GM10266 (cell line): ENCODE measurements at regions not wholly inside any gene's neighbourhood (a gene's known extent, or its start where the extent isn't known, plus 50 kb on each side); places are given as distances from the start of the nearest gene placed in this dataset.

Experiments used
- DNase-seq: peaks from one replicate; pipeline ENCODE4 v3.0.0; 2012; ENCODE audit errors: extremely low spot score
- TF ChIP-seq, protein P1 (sequence below): IDR thresholded peaks from 2 replicates; pipeline ENCODE4 v1.5.1; 2012; ENCODE audit warnings: mild to moderate bottlenecking, low read depth; ENCODE audit not compliant: control insufficient read depth, insufficient read depth; ENCODE audit errors: missing control alignments

DNA sequence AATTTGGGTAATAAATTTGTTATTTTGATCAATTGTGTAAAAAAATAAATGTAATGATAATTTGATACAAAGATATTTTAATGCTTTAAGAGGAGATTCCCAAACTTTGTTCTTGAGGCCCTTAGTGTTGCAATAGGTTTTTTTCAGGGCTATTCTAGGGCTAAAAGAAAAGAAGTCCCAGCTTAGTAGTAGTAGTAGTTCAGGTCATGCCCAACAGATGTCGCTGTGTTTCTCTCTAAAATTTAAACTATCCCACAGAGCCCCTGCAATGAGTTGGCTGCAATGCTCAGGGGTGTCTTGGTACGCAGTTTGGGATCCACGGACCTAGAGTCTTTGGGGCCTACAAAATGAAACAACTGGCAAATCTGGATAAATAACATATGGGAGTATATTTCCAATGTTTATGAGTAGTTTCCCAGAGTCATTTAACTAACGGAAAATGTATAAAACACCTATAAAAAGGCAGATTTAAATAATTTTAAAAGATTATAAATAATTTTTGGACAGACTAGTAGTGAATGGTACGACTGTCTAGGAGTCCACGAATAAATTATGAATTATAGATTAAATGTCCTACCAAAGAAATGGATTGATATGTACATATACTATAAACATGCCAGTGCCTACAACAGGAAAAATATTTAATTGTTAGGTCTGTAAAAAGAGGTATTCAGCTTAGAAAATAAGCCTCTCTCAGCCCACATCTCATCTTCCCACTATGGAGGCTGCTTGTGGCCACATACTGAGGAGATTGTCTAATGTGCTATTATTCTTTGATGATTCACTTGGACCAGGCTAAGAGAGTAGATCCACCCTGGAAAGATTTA, 228.5 kb upstream of the PMFBP1 start:
- DNase-seq: peak; percentile 52
- TF ChIP-seq, protein P1, sequence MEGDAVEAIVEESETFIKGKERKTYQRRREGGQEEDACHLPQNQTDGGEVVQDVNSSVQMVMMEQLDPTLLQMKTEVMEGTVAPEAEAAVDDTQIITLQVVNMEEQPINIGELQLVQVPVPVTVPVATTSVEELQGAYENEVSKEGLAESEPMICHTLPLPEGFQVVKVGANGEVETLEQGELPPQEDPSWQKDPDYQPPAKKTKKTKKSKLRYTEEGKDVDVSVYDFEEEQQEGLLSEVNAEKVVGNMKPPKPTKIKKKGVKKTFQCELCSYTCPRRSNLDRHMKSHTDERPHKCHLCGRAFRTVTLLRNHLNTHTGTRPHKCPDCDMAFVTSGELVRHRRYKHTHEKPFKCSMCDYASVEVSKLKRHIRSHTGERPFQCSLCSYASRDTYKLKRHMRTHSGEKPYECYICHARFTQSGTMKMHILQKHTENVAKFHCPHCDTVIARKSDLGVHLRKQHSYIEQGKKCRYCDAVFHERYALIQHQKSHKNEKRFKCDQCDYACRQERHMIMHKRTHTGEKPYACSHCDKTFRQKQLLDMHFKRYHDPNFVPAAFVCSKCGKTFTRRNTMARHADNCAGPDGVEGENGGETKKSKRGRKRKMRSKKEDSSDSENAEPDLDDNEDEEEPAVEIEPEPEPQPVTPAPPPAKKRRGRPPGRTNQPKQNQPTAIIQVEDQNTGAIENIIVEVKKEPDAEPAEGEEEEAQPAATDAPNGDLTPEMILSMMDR: peak; percentile 66

DNA sequence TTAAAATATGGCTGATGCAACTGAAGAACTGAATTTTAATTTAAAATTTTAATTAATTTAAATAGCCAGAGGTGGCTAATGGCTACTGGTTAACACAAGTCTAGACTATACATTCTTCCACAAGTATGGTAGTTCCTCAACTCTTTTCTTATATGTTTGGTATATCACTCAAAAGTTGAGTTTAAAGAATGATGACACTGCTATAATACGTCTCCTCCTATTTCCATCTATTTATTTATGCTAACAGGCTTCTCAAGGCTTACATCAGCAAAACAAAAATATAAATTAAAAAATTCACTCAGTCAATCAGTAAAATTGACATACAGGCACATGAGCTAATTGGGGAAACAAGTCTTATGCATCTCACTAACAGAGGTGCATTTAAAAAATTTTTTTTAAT, 227.9 kb upstream of the PMFBP1 start:
- TF ChIP-seq, protein P1: no peak
- DNase-seq: no peak

DNA sequence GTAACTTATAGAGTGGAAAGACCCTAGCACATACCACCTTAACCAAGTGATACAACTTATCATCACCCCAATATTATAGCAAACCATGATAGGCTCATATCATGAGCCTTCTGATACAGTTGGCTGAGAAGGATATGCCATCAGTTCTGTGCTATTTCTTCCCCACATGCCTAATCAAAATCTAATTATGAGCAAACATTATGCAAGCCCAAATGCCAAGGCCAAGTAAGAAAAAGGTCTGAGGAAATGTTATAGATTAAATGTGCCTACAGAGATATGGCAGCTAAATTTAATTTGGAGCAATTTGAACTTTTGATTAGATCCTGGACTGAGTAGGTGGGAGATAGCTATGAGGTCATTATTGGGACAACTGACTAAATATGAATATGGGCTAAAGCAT, 225.9 kb upstream of the PMFBP1 start:
- TF ChIP-seq, protein P1: no peak
- DNase-seq: no peak

DNA sequence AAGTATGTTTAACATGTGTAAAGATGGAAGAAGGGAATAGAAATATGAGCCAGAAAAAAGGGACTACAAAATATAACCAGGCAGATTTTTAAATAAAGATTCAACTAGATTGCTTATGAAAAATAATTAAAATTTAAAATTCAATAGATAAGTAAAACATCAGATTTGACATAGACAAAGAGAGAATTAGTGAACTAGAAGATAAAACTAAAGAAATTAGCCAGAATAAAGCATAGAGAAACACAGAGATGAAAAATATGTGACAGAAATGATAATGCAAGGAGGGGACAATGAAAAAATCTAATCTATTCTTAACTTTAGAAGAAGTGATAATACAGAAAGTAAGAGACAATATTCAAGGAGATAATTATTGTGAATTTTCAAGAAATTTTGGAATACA, 222.6 kb upstream of the PMFBP1 start:
- no peak for DNase-seq
- TF ChIP-seq, protein P1: no peak

- TF ChIP-seq, protein P1: no peak
Measured at GRCh38 chr16:72389791-72390190, 217.8 kb upstream of the PMFBP1 start.

GRCh38 chr16:72388007-72388406, 216.1 kb upstream of the PMFBP1 start:
- TF ChIP-seq, protein P1: no peak
- DNase-seq: no peak

More at GRCh38 chr16:72389791-72390190, 217.8 kb upstream of the PMFBP1 start:
- no peak for DNase-seq

- no peak for DNase-seq
- TF ChIP-seq, protein P1: no peak
Measured at GRCh38 chr16:72384651-72385050, 212.7 kb upstream of the PMFBP1 start.
